Occipital lobe (tissue), 1 donor: ENCODE measurements at regions not wholly inside any gene's neighbourhood (a gene's known extent, or its start where the extent isn't known, plus 50 kb on each side); places are given as distances from the start of the nearest gene placed in this dataset.

Experiments used
- DNase-seq: peaks from one replicate; lab custom pipeline; 2025; lab: John Stamatoyannopoulos, UW

- peak; percentile 69 for DNase-seq
Measured at GRCh38 chr5:20276061-20276958, 288.3 kb upstream of the CDH18 start.

- no peak for DNase-seq
Measured at GRCh38 chr5:20266066-20266465, 278.1 kb upstream of the CDH18 start.

DNA sequence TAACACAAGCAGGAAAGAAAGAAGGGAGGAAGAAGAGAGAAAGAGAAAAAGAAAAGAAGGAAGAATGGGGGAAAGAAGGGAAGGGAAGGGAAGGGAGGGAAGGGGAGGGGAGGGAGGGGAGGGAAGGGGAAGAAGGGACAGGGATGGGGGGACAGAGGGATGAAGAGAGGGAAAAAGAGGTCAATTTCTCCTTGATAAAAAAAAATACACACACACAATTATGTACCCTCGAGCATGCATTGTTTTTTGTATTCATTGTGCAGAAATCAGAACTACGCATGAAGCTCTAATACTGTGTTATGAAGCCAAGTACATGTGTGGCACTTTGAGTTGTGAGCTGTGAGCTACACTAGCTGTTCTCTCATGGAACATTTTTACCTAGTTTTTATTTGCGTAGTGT is 274.9 kb upstream of the CDH18 start:
- no peak for DNase-seq

DNA sequence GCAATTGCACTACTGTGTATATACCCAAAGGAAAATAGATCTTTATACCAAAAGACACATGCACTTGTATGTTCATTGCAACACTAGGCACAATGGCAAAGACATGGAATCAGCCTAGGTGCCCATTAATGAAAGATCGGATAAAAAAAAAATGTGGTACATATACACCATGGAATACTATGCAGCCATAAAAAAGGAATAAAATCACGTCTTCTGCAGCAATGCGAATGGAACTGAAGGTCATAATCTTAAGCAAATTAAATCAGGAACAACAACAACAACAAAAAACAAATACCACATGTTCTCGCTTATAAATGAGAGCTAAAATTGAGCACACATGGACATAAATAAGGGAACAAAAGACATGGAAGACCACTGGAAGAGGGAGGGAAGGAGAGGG is 266.7 kb upstream of the CDH18 start:
- no peak for DNase-seq

DNA sequence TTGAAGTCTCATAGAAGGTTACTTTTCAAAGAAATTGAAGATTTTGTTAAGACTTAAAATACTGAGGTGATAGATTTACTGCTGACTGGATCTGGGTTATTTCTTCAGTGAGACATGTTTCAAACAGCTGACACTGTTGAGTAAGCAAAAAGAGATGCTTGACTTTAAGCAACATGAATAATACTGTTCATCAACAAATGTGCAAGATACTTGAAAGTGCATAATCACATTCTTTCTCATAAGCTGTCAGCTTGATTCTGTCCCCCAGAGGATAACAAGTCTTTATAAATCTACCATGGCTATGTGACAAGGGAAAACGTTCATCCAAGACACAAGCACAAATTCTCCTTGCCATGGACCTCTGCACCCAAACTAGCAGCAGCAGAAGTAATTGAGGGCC is 260.1 kb upstream of the CDH18 start:
- no peak for DNase-seq

DNA sequence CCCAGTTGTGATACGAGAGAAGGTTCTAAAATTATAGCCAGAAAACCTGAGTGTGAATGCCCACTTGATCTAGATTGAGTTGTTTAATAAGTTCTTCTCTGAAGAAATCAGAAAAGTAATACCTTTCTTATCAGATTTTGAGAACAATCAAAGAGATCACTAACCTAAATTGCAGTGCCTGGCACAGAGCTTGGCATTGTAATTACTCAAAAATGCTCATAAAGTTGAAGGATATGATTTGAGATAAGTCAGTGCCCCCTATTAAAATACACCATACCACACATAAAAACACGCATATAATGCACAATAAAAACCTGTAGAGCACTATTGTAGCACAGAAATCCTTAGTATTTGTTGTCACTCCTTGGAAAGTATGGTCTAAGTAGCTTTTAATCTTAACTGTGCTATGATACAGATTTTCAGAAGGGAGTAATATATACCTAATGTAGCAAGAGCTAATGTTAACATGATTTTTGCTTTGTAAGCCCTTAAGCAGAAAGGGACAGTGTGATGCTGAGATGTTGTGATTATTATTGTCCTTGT is 257.5 kb upstream of the CDH18 start:
- no peak for DNase-seq

- DNase-seq = no peak
Measured at GRCh38 chr5:20241351-20241750, 253.4 kb upstream of the CDH18 start.

DNA sequence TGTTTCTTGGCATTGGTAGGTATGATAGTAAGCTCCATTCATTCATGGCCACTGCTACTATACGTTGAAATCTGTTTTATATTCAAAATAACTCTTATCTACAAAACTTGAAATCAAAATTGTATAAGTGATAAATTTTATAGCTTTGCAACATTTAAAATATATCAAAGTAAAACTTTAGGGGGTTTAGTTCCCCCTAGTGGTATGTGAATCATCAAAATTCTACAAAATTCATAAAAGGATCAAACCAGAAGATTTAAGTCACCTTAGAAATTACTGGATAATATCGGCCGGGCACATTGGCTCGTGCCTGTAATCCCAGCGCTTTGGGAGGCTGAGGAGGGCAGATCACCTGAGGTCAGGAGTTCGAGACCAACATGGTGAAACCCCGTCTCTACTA is 243.0 kb upstream of the CDH18 start:
- DNase-seq = no peak

- no peak for DNase-seq
Measured at GRCh38 chr5:20230010-20230409, 242.0 kb upstream of the CDH18 start.

DNA sequence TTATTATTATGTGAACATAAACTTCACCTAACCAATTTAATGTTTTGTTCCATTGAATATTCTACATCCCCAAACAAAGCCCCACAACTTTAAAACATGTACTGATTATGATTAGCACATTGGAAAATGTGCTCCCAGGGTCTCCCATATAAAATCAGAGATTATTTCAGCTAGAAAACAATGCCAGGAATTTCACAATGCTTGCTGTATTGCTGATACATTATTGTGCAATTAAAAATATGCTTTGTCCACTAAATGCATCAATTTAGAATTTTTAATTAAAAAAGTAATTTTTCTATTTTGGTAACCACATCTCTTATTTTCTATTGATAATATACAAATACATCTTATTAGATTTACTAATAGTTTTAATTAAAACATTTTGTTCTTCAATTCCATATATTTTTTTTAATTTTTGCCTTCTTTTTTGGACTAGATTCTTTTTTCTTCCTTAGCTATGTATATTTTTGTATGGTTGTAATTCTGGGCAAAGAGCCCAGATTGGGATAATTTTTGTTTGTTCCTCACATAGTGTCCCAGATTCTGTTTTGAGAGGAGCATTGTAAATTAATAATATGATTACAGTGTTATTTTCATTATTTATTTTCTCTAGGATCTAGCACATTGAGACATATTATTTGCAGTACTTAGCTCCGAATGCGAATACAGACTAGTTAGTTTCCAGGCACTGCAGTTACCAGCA is 241.5 kb upstream of the CDH18 start:
- no peak for DNase-seq

GRCh38 chr5:20224966-20225365 is 237.0 kb upstream of the CDH18 start:
- DNase-seq = no peak

- DNase-seq = no peak
Measured at GRCh38 chr5:20224046-20224445, 236.0 kb upstream of the CDH18 start.

- no peak for DNase-seq
Measured at GRCh38 chr5:20223451-20223850, 235.5 kb upstream of the CDH18 start.

DNA sequence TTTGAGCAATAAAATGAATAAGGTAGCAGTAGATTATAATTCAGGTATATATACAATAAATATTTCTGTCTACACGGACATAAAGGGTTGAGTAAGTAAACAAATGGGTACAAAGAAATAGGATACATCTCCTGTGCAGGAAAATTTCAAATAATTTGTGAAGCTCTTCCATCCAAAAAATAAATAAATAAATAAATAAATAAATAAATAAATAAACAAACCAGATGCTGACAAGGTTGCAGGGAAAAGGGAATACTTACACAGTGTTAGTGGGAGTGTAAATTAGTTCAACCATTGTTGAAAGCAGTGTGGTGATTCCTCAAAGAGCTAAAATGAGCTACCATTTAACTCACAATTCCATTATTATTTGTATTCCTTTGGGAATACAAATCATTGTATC is 227.3 kb upstream of the CDH18 start:
- DNase-seq = no peak

DNA sequence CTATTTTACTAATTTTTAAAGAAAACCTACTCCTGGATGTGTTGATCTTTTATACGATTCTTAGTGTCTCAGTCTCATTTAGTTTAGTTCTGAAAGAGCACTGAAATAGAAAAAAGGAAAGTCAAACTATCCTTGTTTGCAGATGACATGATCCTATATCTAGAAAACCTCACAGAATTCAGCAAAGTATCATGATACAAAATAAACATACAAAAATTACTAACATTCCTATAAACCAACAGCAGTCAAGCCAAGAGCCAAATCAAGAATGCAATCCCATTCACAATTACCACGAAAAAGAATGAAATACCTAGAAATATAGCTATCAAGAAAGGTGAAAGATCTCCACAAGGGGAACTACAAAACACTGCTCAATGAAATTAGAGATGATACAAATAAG is 225.8 kb upstream of the CDH18 start:
- no peak for DNase-seq

DNA sequence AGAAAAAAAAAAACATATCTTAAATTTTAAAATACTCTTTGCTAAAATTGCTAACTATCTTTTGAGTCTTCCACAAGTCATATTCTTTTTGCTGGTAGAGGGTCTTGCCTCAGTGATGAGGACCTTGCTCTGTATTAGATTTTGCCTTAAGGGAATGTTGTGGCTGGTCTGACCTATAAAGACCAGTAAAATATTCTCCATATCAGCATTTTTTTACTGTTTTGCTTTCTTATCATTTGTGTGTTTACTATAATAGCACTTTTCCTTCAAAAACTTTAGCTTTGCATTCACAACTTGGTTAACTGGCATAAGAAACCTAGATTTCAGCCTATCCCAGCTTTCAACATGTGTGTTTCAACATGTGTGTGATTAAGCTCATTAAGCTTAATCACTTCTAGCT is 224.7 kb upstream of the CDH18 start:
- no peak for DNase-seq

- no peak for DNase-seq
Measured at GRCh38 chr5:20166456-20166855, 178.5 kb upstream of the CDH18 start.

GRCh38 chr5:20158006-20158405 is 170.0 kb upstream of the CDH18 start:
- DNase-seq = no peak

GRCh38 chr5:20157089-20157488 is 169.1 kb upstream of the CDH18 start:
- no peak for DNase-seq

DNA sequence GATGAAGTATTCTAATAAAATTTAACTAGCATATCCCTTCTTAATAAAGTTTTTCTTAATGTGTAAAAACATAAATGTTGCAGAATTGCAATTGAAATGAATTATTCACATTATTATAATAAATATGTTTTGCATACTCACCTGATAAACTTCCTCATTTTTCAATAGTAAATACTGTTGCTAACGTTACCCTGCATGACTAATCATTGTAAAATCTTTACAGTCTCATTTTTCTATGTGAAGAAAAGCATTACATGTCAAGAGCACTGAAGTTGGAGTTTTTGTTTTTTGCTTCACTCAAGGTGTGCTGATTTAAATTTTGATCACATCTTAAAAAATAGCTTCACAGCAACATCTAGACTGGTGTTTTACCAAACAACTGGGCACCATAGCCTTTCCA is 157.2 kb upstream of the CDH18 start:
- no peak for DNase-seq

GRCh38 chr5:20129501-20129900 is 141.5 kb upstream of the CDH18 start:
- no peak for DNase-seq

DNA sequence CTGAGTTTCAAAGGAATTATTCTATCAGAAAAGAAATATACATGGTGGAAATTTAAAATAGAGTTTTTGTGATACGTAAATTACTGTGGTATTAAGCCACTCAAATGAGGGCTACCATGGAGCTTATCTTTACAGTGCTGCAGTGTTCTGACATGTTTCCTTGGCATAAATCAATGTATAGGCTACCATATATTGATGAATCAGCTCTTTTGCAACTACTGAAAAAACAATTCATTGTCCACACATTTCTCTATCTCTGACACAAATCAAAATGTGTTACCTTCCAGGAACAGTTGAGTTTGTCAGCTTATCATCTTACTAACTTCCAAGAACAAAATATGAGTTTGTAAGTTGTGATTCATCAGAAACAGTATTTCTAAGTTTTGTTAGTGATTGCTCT is 140.3 kb upstream of the CDH18 start:
- no peak for DNase-seq

DNA sequence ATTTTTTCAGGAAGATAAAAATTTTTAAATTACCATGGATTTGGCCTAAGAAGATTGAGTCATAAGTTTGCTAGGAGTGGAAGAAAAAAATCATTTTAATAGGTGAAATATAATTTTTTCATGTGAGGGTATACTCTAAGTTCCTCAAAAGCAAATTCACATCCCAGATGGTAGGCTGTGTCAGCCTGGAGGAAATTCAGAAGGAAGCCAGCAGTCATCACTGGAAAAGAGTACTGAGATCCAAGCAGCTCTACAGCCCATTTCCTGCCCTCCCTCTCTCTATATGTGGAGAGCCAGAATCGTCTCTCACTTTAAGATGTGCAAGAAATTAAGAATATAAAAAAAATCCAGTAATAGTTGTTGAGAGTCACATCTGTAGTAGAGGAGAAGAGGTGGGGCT is 126.5 kb upstream of the CDH18 start:
- DNase-seq = no peak
